ENCODE measurements at regions not wholly inside any gene's neighbourhood (a gene's known extent, or its start where the extent isn't known, plus 50 kb on each side); places are given as distances from the start of the nearest gene placed in this dataset.

DNA sequence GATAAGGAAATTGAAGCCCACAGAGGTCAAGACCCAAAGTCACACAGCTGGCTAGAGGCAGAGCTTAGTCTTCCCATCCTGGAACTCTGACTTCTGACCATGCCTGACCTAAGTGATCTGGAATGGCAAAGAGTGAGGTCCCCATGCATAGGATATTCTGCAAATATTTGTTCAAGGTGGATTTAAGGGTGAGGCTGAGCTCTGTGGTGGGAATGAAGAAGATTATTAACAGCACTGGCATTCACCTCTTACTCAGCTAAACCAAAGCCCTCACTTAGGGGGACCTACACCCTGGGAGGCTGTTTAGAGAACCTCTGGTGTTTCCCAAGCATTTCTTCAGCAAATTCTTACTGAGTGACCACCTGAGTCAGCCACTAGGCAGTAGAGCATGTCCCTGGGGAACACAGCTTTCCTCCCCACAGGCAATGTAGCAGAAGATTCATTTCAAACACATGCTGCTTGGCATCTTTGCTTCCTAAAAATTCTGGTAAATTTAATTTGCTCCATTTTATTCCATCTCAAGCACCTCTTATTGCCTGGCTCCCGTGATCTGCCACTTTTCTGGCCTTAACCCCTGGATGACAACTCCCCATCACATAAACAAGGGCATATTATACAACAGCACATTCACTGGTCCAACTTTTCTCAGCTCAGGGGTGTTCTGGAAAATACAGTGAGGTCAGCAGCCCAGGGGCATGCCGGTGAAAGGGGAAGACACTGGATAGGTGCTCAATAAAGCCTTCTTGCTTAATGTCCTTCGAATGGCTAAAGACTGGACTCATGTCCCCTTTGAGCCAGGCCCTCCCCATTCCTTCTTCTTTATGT lies 176.0 kb downstream of the ABHD5 start:
- no peak for DNase-seq (ENCODE audit: extremely low read depth, insufficient read length)
- Histone ChIP-seq H3K27me3 (replicated peaks; ENCODE audit: control insufficient read depth, insufficient read depth, low read length) (peaks cover 1% of the 10 kb centered on the region; the same call in 1 of the 2 replicates), H3K4me3 (replicated peaks; ENCODE audit: low read depth, low read length) (no peak overlapping the region), H3K36me3 (ENCODE audit: control insufficient read depth, insufficient read depth, low read length) (no peaks in the 10 kb centered on the region)
- TF ChIP-seq, protein P1, sequence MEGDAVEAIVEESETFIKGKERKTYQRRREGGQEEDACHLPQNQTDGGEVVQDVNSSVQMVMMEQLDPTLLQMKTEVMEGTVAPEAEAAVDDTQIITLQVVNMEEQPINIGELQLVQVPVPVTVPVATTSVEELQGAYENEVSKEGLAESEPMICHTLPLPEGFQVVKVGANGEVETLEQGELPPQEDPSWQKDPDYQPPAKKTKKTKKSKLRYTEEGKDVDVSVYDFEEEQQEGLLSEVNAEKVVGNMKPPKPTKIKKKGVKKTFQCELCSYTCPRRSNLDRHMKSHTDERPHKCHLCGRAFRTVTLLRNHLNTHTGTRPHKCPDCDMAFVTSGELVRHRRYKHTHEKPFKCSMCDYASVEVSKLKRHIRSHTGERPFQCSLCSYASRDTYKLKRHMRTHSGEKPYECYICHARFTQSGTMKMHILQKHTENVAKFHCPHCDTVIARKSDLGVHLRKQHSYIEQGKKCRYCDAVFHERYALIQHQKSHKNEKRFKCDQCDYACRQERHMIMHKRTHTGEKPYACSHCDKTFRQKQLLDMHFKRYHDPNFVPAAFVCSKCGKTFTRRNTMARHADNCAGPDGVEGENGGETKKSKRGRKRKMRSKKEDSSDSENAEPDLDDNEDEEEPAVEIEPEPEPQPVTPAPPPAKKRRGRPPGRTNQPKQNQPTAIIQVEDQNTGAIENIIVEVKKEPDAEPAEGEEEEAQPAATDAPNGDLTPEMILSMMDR (IDR thresholded peaks at IDR 0.05; ENCODE audit: insufficient read depth, low read length, poor library complexity, severe bottlenecking), result no peak

DNA sequence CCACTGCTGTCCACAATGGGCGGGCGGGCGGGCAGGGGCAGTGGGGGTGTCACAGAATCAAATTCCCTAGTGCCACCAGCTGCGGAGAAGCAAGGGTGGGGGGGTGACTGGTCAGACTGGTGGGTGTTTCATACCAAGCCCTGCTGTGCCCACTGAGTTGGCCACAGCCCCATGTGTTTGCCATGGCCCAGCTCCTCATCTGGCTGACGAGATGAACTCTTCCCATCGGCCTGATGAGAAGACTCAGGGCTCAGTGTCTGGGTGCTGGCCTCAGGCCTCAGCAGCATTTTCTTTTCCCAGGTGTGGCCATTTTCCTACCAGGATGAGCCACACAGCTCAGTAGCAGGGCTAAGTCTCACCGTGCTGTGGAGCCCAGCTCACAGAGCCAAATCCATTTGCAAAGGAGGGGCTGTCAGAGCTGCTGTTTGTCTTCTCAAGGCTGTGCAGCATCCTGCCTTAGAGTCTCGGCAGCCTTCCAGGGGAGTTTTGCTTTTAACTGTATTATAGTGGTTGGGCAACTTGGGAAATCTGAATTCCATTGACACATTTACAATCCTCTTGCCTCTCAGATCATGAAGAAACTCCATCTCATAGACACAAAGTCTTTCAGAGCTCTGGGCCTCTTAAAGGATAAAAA lies 176.8 kb downstream of the ABHD5 start:
- Histone ChIP-seq H3K27me3 (replicated peaks; ENCODE audit: control insufficient read depth, insufficient read depth, low read length) (peaks cover 1% of the 10 kb centered on the region; the same call in 1 of the 2 replicates), H3K36me3 (ENCODE audit: control insufficient read depth, insufficient read depth, low read length) (no peaks in the 10 kb centered on the region), H3K4me3 (replicated peaks; ENCODE audit: low read depth, low read length) (no peak overlapping the region)
- TF ChIP-seq, protein P1 (IDR thresholded peaks at IDR 0.05; ENCODE audit: insufficient read depth, low read length, poor library complexity, severe bottlenecking), result no peak
- DNase-seq (ENCODE audit: extremely low read depth, insufficient read length), result no peak

DNA sequence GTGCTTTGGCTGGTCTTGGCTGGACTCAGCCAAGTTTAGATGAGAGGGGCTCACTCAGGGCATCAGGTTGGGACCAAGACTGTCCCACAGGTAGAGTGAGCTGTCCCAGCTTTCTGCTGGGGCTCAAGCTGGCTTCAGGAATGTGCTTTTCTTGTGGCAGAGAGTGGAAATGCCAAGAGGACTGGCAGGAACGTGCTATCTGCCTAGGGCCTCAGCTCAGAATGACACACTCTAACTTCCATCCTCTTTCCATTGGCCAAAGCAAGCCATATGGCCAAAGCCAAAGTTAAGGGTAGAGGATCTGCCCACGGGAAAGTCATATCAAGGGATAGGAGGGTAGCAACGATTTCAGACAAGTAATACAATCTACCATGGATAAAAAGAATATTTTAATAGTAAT lies 178.8 kb downstream of the ABHD5 start:
- Histone ChIP-seq H3K36me3 (ENCODE audit: control insufficient read depth, insufficient read depth, low read length) (no peaks in the 10 kb centered on the region), H3K27me3 (replicated peaks; ENCODE audit: control insufficient read depth, insufficient read depth, low read length) (peaks cover 2% of the 10 kb centered on the region), H3K4me3 (replicated peaks; ENCODE audit: low read depth, low read length) (no peak overlapping the region)
- DNase-seq (ENCODE audit: extremely low read depth, insufficient read length), result no peak
- TF ChIP-seq, protein P1 (IDR thresholded peaks at IDR 0.05; ENCODE audit: insufficient read depth, low read length, poor library complexity, severe bottlenecking), result no peak

DNA sequence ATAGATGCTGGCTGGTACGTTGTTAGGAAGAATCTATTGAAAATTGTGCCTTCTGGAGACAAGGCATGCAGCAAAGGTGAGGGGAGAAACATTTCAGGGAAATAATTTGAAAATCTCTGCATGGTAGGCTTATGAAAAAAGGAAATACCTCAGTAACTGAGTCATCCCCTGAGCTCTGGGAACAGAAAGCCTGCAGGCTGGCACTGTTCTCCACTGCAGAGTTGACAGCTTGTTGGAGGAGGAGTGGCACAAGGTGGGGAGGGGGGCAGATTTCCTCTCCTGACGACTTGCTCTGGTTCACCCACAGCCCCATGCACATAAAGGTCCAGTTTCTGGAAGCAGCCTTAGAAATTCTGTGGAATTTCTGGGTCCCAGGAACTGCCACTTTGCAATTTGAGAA lies 179.4 kb downstream of the ABHD5 start:
- DNase-seq (ENCODE audit: extremely low read depth, insufficient read length), result no peak
- no peak overlapping the region for H3K4me3 ChIP-seq (replicated peaks; ENCODE audit: low read depth, low read length)
- no peaks in the 10 kb centered on the region for H3K36me3 ChIP-seq (ENCODE audit: control insufficient read depth, insufficient read depth, low read length)
- TF ChIP-seq, protein P1 (IDR thresholded peaks at IDR 0.05; ENCODE audit: insufficient read depth, low read length, poor library complexity, severe bottlenecking), result no peak
- peaks cover 2% of the 10 kb centered on the region for H3K27me3 ChIP-seq (replicated peaks; ENCODE audit: control insufficient read depth, insufficient read depth, low read length)

DNA sequence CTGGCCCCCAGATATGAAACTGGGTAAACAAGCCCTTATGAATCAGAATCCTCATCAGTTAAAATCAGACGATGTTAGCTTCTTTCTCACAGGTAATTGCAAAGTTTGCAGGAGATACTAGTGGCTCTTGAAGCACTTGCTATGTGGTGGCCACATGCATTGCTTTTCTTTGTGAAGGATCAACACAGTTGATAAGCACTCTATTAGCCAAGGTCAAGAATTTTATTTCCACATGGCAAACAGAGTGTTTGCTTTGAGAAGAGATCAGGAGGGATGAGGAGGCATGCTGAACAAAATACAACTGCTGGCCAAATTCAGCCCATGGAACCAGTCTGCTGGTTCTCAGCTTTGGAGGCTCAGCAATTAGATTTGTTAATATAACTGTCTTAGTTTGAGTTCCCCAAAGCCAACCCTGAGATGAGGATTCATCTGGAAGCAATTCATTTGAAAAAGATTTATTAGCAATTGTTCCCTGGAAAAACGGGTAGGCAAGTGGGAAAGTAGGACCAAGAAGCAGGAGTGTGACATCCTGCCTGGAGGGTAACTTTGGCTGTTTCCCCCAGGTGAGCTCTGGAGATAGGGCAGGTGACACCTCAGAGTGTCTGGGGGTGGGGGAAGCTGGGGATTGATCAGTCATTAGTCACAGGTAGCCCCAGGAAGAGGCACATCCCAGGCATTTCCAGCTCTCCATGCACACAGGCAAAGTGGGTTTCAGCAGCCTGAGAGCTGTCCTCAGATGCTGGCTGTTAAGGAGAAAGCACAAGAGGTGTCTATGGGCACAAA lies 180.3 kb downstream of the ABHD5 start:
- no peaks in the 10 kb centered on the region for H3K36me3 ChIP-seq (ENCODE audit: control insufficient read depth, insufficient read depth, low read length)
- TF ChIP-seq, protein P1 (IDR thresholded peaks at IDR 0.05; ENCODE audit: insufficient read depth, low read length, poor library complexity, severe bottlenecking), result no peak
- H3K27me3 ChIP-seq (replicated peaks; ENCODE audit: control insufficient read depth, insufficient read depth, low read length), result peaks cover 2% of the 10 kb centered on the region
- no peak for DNase-seq (ENCODE audit: extremely low read depth, insufficient read length)
- no peak overlapping the region for H3K4me3 ChIP-seq (replicated peaks; ENCODE audit: low read depth, low read length)
